ENCODE measurements at regions not wholly inside any gene's neighbourhood (a gene's known extent, or its start where the extent isn't known, plus 50 kb on each side); places are given as distances from the start of the nearest gene placed in this dataset.
"Not testable (repeated sequence)": the region's sequence is repeated elsewhere in the genome, so short reads cannot be mapped to it uniquely, and the experiment has no call there.

DNA sequence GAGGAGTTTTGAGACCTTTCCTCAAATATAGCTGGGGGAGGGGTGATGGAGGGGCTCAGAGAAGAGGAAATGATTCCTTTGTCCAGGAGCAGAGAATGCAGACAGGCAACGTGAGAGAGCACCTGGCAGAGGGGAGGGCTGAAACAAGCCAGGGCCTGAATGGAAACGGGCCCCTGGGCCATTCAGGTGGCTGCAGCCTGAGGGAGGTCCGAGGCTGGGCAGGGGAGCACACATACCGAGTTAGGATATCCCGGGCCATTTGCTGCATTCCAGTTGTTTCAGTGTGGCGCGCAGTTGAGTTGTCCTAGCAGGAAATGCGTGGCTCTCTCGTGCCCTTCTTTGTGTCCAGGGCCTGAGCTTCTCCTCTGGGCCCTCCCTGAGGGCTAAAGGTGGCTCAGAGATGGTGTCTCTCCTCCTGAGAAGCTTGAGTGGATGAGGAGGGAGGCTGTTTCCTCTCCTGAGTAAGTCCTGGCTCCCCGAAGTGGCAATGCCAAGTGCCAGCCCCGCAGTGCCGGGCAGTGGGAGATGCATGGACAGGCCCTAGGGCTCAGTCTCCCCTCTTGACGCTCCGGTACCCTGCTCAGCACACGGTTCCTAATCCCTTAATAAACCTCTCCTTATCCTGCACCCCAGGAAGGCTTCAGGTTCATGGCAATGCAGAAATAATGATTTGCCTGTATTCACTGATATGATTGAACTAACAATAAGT is 85.5 kb upstream of the VRK1 start:
- no peak overlapping the region for H3K4me3 ChIP-seq (ENCODE audit: low read length in 2 of 2)
- H3K27ac ChIP-seq (ENCODE audit: low read depth in 1 of 2, low read length in 1 of 2), result no peak overlapping the region
- DNase-seq (ENCODE audit: low read depth in 6 of 9, low spot score in 9 of 9), result no peak
- H3K27me3 ChIP-seq (ENCODE audit: control insufficient read depth in 2 of 2, insufficient read depth in 1 of 2, low read length in 1 of 2), result peaks cover 2 to 13% of the 10 kb centered on the region in 2 donors
- H3K4me1 ChIP-seq (ENCODE audit: control insufficient read depth in 2 of 2, insufficient read depth in 2 of 2, low read length in 2 of 2), result no peaks in the 10 kb centered on the region
- H3K36me3 ChIP-seq (ENCODE audit: control insufficient read depth in 2 of 2, insufficient read depth in 2 of 2, low read length in 1 of 2), result no peaks in the 10 kb centered on the region
- 88% methylated on average over 15 of the region's 15 CpGs for WGBS
- H3K9me3 ChIP-seq (ENCODE audit: control insufficient read depth in 2 of 2, insufficient read depth in 1 of 2, low read length in 1 of 2), result no peaks in the 10 kb centered on the region

- no peak overlapping the region for H3K4me3 ChIP-seq (ENCODE audit: low read length in 2 of 2)
- H3K27ac ChIP-seq (ENCODE audit: low read depth in 1 of 2, low read length in 1 of 2), result no peak overlapping the region
- H3K36me3 ChIP-seq (ENCODE audit: control insufficient read depth in 2 of 2, insufficient read depth in 2 of 2, low read length in 1 of 2), result no peaks in the 10 kb centered on the region
- H3K9me3 ChIP-seq (ENCODE audit: control insufficient read depth in 2 of 2, insufficient read depth in 1 of 2, low read length in 1 of 2), result no peaks in the 10 kb centered on the region
- H3K27me3 ChIP-seq (ENCODE audit: control insufficient read depth in 2 of 2, insufficient read depth in 1 of 2, low read length in 1 of 2), result peaks cover 2 to 13% of the 10 kb centered on the region in 2 donors
- no peaks in the 10 kb centered on the region for H3K4me1 ChIP-seq (ENCODE audit: control insufficient read depth in 2 of 2, insufficient read depth in 2 of 2, low read length in 2 of 2)
- 65% methylated on average over 7 of the region's 7 CpGs for WGBS
- no peak for DNase-seq (ENCODE audit: low read depth in 6 of 9, low spot score in 9 of 9)
Measured at GRCh38 chr14:96713426-96713825, 83.8 kb upstream of the VRK1 start.

GRCh38 chr14:96714537-96714936 is 82.6 kb upstream of the VRK1 start:
- not testable (repeated sequence) for H3K4me3 ChIP-seq (ENCODE audit: low read length in 2 of 2); DNase-seq (ENCODE audit: low read depth in 6 of 9, low spot score in 9 of 9); H3K4me1 ChIP-seq (ENCODE audit: control insufficient read depth in 2 of 2, insufficient read depth in 2 of 2, low read length in 2 of 2); H3K9me3 ChIP-seq (ENCODE audit: control insufficient read depth in 2 of 2, insufficient read depth in 1 of 2, low read length in 1 of 2); H3K27ac ChIP-seq (ENCODE audit: low read depth in 1 of 2, low read length in 1 of 2); H3K36me3 ChIP-seq (ENCODE audit: control insufficient read depth in 2 of 2, insufficient read depth in 2 of 2, low read length in 1 of 2)
- 94% methylated on average over 10 of the region's 10 CpGs for WGBS
- peaks cover 2 to 13% of the 10 kb centered on the region in 2 donors for H3K27me3 ChIP-seq (ENCODE audit: control insufficient read depth in 2 of 2, insufficient read depth in 1 of 2, low read length in 1 of 2)

DNA sequence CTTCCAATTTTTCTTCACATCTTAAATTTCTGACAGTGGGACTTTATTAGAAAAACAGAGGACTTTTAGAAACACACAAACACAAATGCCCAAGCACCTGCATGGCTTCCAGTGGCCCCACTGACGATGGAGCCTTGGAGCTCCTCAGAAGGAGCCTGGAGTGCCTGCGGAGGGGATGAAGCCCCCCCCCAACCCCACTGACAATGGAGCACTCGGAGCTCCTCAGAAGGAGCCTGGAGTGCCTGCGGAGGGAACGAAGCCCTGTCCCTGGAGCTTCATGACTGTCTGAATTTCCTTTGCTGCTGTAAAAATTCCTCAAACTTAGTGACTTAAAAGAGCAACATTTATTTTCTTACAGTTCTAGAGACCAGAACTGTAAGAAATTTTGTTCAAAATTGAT is 80.1 kb upstream of the VRK1 start:
- Histone ChIP-seq H3K27me3 (ENCODE audit: control insufficient read depth in 2 of 2, insufficient read depth in 1 of 2, low read length in 1 of 2) (peaks cover 2 to 8% of the 10 kb centered on the region in 2 donors), H3K27ac (ENCODE audit: low read depth in 1 of 2, low read length in 1 of 2) (no peak overlapping the region), H3K4me1 (ENCODE audit: control insufficient read depth in 2 of 2, insufficient read depth in 2 of 2, low read length in 2 of 2) (no peaks in the 10 kb centered on the region), H3K9me3 (ENCODE audit: control insufficient read depth in 2 of 2, insufficient read depth in 1 of 2, low read length in 1 of 2) (no peaks in the 10 kb centered on the region), H3K4me3 (ENCODE audit: low read length in 2 of 2) (no peak overlapping the region), H3K36me3 (ENCODE audit: control insufficient read depth in 2 of 2, insufficient read depth in 2 of 2, low read length in 1 of 2) (no peaks in the 10 kb centered on the region)
- no peak for DNase-seq (ENCODE audit: low read depth in 6 of 9, low spot score in 9 of 9)
- WGBS, result 94% methylated on average over 5 of the region's 5 CpGs

- H3K27ac ChIP-seq (ENCODE audit: low read depth in 1 of 2, low read length in 1 of 2), result no peak overlapping the region
- no peak overlapping the region for H3K4me3 ChIP-seq (ENCODE audit: low read length in 2 of 2)
- DNase-seq (ENCODE audit: low read depth in 6 of 9, low spot score in 9 of 9), result no peak
- WGBS, result 80% methylated on average over 4 of the region's 4 CpGs
- no peaks in the 10 kb centered on the region for H3K9me3 ChIP-seq (ENCODE audit: control insufficient read depth in 2 of 2, insufficient read depth in 1 of 2, low read length in 1 of 2)
- H3K27me3 ChIP-seq (ENCODE audit: control insufficient read depth in 2 of 2, insufficient read depth in 1 of 2, low read length in 1 of 2), result peaks cover 0 to 6% of the 10 kb centered on the region in 2 donors
- no peaks in the 10 kb centered on the region for H3K36me3 ChIP-seq (ENCODE audit: control insufficient read depth in 2 of 2, insufficient read depth in 2 of 2, low read length in 1 of 2)
- no peaks in the 10 kb centered on the region for H3K4me1 ChIP-seq (ENCODE audit: control insufficient read depth in 2 of 2, insufficient read depth in 2 of 2, low read length in 2 of 2)
Measured at GRCh38 chr14:96718407-96718806, 78.8 kb upstream of the VRK1 start.

DNA sequence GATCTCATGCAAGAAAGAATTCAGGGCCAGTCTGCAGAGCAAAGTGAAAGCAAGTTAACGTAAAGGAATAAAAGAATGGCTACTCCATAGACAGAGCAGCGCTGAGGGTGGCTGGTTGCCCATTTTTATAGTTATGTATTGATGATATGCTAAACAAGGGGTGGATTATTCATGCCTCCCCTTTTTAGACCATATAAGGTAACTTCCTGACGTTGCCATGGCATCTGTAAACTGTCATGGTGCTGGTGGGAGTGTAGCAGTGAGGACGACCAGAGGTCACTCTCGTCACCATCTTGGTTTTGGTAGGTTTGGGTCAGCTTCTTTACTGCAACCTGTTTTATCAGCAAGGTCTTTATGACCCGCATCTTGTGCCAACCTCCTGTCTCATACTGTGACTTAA is 76.5 kb upstream of the VRK1 start:
- not testable (repeated sequence) for H3K4me3 ChIP-seq (ENCODE audit: low read length in 2 of 2); H3K36me3 ChIP-seq (ENCODE audit: control insufficient read depth in 2 of 2, insufficient read depth in 2 of 2, low read length in 1 of 2); DNase-seq (ENCODE audit: low read depth in 6 of 9, low spot score in 9 of 9); H3K27me3 ChIP-seq (ENCODE audit: control insufficient read depth in 2 of 2, insufficient read depth in 1 of 2, low read length in 1 of 2); H3K9me3 ChIP-seq (ENCODE audit: control insufficient read depth in 2 of 2, insufficient read depth in 1 of 2, low read length in 1 of 2); H3K4me1 ChIP-seq (ENCODE audit: control insufficient read depth in 2 of 2, insufficient read depth in 2 of 2, low read length in 2 of 2); H3K27ac ChIP-seq (ENCODE audit: low read depth in 1 of 2, low read length in 1 of 2)
- WGBS, result 89% methylated on average over 6 of the region's 6 CpGs

DNA sequence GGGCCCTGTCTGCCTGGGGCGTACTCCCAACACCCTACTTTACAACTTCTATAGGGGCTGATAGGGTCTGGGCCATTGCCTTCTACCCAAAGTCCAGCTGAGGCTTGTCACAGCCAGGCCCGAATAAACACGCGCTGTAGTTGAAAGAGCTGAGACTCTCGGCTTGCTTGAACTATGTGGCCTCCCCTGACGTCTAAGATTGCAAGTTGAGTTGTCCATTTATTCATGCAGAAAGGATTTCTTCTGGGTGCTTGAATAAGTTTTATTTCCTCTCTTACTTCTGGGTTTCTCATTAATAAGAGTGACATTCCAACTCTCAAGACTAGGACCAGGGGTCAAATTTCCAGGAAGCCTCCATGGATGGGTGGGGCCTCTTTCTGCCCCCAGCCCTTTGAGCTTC is 74.4 kb upstream of the VRK1 start:
- H3K9me3 ChIP-seq (ENCODE audit: control insufficient read depth in 2 of 2, insufficient read depth in 1 of 2, low read length in 1 of 2), result no peaks in the 10 kb centered on the region
- H3K36me3 ChIP-seq (ENCODE audit: control insufficient read depth in 2 of 2, insufficient read depth in 2 of 2, low read length in 1 of 2), result no peaks in the 10 kb centered on the region
- no peak for DNase-seq (ENCODE audit: low read depth in 6 of 9, low spot score in 9 of 9)
- 90% methylated on average over 6 of the region's 6 CpGs for WGBS
- H3K4me3 ChIP-seq (ENCODE audit: low read length in 2 of 2), result no peak overlapping the region
- no peaks in the 10 kb centered on the region for H3K4me1 ChIP-seq (ENCODE audit: control insufficient read depth in 2 of 2, insufficient read depth in 2 of 2, low read length in 2 of 2)
- no peak overlapping the region for H3K27ac ChIP-seq (ENCODE audit: low read depth in 1 of 2, low read length in 1 of 2)
- H3K27me3 ChIP-seq (ENCODE audit: control insufficient read depth in 2 of 2, insufficient read depth in 1 of 2, low read length in 1 of 2), result no peaks in the 10 kb centered on the region

GRCh38 chr14:96723946-96724345 is 73.2 kb upstream of the VRK1 start:
- no peak overlapping the region for H3K27ac ChIP-seq (ENCODE audit: low read depth in 1 of 2, low read length in 1 of 2)
- DNase-seq (ENCODE audit: low read depth in 6 of 9, low spot score in 9 of 9), result no peak

GRCh38 chr14:96725232-96725631 is 72.0 kb upstream of the VRK1 start:
- Histone ChIP-seq H3K36me3 (ENCODE audit: control insufficient read depth in 2 of 2, insufficient read depth in 2 of 2, low read length in 1 of 2) (no peaks in the 10 kb centered on the region), H3K4me1 (ENCODE audit: control insufficient read depth in 2 of 2, insufficient read depth in 2 of 2, low read length in 2 of 2) (no peaks in the 10 kb centered on the region), H3K27me3 (ENCODE audit: control insufficient read depth in 2 of 2, insufficient read depth in 1 of 2, low read length in 1 of 2) (peaks cover 0 to 4% of the 10 kb centered on the region in 2 donors), H3K9me3 (ENCODE audit: control insufficient read depth in 2 of 2, insufficient read depth in 1 of 2, low read length in 1 of 2) (no peaks in the 10 kb centered on the region), H3K4me3 (ENCODE audit: low read length in 2 of 2) (no peak overlapping the region), H3K27ac (ENCODE audit: low read depth in 1 of 2, low read length in 1 of 2) (no peak overlapping the region)
- WGBS, result 93% methylated on average over 8 of the region's 8 CpGs
- no peak for DNase-seq (ENCODE audit: low read depth in 6 of 9, low spot score in 9 of 9)

More at GRCh38 chr14:96723946-96724345, 73.2 kb upstream of the VRK1 start:
- no peaks in the 10 kb centered on the region for H3K36me3 ChIP-seq (ENCODE audit: control insufficient read depth in 2 of 2, insufficient read depth in 2 of 2, low read length in 1 of 2)
- H3K27me3 ChIP-seq (ENCODE audit: control insufficient read depth in 2 of 2, insufficient read depth in 1 of 2, low read length in 1 of 2), result peaks cover 0 to 2% of the 10 kb centered on the region in 2 donors
- H3K4me3 ChIP-seq (ENCODE audit: low read length in 2 of 2), result no peak overlapping the region
- WGBS, result 92% methylated on average over 10 of the region's 10 CpGs
- no peaks in the 10 kb centered on the region for H3K4me1 ChIP-seq (ENCODE audit: control insufficient read depth in 2 of 2, insufficient read depth in 2 of 2, low read length in 2 of 2)
- H3K9me3 ChIP-seq (ENCODE audit: control insufficient read depth in 2 of 2, insufficient read depth in 1 of 2, low read length in 1 of 2), result no peaks in the 10 kb centered on the region
